NB4 (cell line): ENCODE measurements at regions not wholly inside any gene's neighbourhood (a gene's known extent, or its start where the extent isn't known, plus 50 kb on each side); places are given as distances from the start of the nearest gene placed in this dataset.

Source experiments
- POLR2A ChIP-seq: IDR thresholded peaks from 2 replicates; pipeline ENCODE4 v1.6.1; 2011; ENCODE audit warnings: mild to moderate bottlenecking; ENCODE audit not compliant: insufficient read length; ENCODE audit errors: extremely low read depth
- TF ChIP-seq, protein P1 (sequence below): IDR thresholded peaks from one replicate; pipeline ENCODE4 v1.5.1; 2012; ENCODE audit warnings: low read depth, low read length
- TF ChIP-seq, protein P2 (sequence below): IDR thresholded peaks from 2 replicates; pipeline ENCODE4 v1.6.1; 2011; ENCODE audit warnings: low read depth, low read length

DNA sequence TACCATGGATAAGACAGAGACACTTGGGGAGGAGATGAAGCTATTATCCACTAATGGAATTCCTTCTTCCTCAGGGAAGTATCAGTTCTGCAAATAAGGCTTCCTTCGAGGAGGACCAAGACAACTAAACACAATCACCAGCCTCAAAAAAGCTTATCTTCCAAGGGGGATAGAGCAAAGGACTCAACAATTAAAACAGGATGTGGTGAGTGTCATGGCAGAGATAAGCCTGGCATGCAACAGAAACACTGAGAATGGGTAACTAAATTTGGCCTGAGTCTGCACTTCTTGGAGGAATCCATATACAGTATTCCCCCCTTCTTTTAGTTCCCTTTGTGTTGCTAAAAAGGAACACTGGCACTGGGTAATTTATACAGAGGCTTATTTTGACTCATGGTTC is 1285.2 kb downstream of the GATA3 start:
- TF ChIP-seq, protein P1, sequence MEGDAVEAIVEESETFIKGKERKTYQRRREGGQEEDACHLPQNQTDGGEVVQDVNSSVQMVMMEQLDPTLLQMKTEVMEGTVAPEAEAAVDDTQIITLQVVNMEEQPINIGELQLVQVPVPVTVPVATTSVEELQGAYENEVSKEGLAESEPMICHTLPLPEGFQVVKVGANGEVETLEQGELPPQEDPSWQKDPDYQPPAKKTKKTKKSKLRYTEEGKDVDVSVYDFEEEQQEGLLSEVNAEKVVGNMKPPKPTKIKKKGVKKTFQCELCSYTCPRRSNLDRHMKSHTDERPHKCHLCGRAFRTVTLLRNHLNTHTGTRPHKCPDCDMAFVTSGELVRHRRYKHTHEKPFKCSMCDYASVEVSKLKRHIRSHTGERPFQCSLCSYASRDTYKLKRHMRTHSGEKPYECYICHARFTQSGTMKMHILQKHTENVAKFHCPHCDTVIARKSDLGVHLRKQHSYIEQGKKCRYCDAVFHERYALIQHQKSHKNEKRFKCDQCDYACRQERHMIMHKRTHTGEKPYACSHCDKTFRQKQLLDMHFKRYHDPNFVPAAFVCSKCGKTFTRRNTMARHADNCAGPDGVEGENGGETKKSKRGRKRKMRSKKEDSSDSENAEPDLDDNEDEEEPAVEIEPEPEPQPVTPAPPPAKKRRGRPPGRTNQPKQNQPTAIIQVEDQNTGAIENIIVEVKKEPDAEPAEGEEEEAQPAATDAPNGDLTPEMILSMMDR, result no peak
- TF ChIP-seq POLR2A, result no peak
- TF ChIP-seq, protein P2, sequence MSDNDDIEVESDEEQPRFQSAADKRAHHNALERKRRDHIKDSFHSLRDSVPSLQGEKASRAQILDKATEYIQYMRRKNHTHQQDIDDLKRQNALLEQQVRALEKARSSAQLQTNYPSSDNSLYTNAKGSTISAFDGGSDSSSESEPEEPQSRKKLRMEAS, result no peak
